Stimulated activated CD4-positive, alpha-beta T cell treated with anti-CD3 and anti-CD28 coated beads, Interleukin-1b, Interleukin-23, amount 100 ng/mL, for 1 hour (primary cell): ENCODE measurements at regions not wholly inside any gene's neighbourhood (a gene's known extent, or its start where the extent isn't known, plus 50 kb on each side); places are given as distances from the start of the nearest gene placed in this dataset.
"Not testable (repeated sequence)": the region's sequence is repeated elsewhere in the genome, so short reads cannot be mapped to it uniquely, and the experiment has no call there.

ENCODE experiments used
- DNase-seq, 2 donors: peaks; one replicate each; pipeline ENCODE4 v3.0.0-alpha.2; 2020; ENCODE audit warnings: low read depth in 2 of 2

GRCh38 chr1:10940451-10940804 is 72.0 kb upstream of the TARDBP start:
- no peak for DNase-seq

GRCh38 chr1:10940838-10941237 is 71.6 kb upstream of the TARDBP start:
- DNase-seq: no peak

GRCh38 chr1:10941891-10942541 is 70.4 kb upstream of the TARDBP start:
- DNase-seq: peak in 1 of 2 donors; percentile 52

GRCh38 chr1:10942542-10942912 is 69.9 kb upstream of the TARDBP start:
- DNase-seq: no peak

GRCh38 chr1:10943041-10943440 is 69.4 kb upstream of the TARDBP start:
- no peak for DNase-seq

GRCh38 chr1:10943991-10944730 is 68.3 kb upstream of the TARDBP start:
- DNase-seq: no peak

- no peak for DNase-seq
These were observed 66.4 kb upstream of the TARDBP start for GRCh38 chr1:10945991-10946509.

GRCh38 chr1:10947181-10947580 is 65.3 kb upstream of the TARDBP start:
- no peak for DNase-seq

- DNase-seq: no peak
These were observed 64.6 kb upstream of the TARDBP start for GRCh38 chr1:10947691-10948462.

GRCh38 chr1:10948463-10948775 is 64.0 kb upstream of the TARDBP start:
- no peak for DNase-seq

- DNase-seq: no peak
These were observed 61.9 kb upstream of the TARDBP start for GRCh38 chr1:10950316-10951172.

- not testable (repeated sequence) for DNase-seq
These were observed 61.2 kb upstream of the TARDBP start for GRCh38 chr1:10951298-10951697.

- no peak for DNase-seq
These were observed 60.5 kb upstream of the TARDBP start for GRCh38 chr1:10951961-10952360.

- no peak for DNase-seq
These were observed 58.8 kb upstream of the TARDBP start for GRCh38 chr1:10953505-10954193.

- no peak for DNase-seq
These were observed 55.3 kb upstream of the TARDBP start for GRCh38 chr1:10957133-10957532.

- DNase-seq: no peak
These were observed 53.8 kb upstream of the TARDBP start for GRCh38 chr1:10958614-10959013.

- DNase-seq: peak; percentile 50 to 80
These were observed 51.8 kb upstream of the TARDBP start for GRCh38 chr1:10960411-10961299.

GRCh38 chr1:10961300-10961833 is 51.1 kb upstream of the TARDBP start:
- no peak for DNase-seq

GRCh38 chr1:10962483-10962882 is 50.0 kb upstream of the TARDBP start:
- DNase-seq: no peak
